ENCODE measurements at regions not wholly inside any gene's neighbourhood (a gene's known extent, or its start where the extent isn't known, plus 50 kb on each side); places are given as distances from the start of the nearest gene placed in this dataset.
A peak's percentile ranks its signal among the peaks of the same experiment; 100 is the strongest.

DNA sequence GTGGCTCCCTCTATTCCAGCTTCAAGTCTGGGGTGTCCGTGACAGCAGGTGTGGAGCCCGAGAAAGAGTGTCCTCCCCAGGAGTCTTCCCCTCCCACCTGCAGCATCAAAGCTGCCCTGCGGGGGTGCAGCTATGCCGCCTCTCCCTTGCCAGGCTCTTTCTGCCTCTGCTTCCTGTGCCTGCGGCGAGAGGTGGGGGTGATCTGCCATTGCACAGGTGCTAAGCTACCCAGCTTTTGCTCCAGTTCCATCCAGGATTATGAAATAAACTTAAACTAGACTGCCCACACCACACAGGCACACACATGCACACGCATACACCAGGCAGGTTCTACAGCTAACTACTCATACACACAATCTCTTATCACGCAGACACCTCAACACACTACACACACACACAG lies 104.7 kb upstream of the CLDN10 start:
- DNase-seq (ENCODE audit: low spot score): no peak

DNA sequence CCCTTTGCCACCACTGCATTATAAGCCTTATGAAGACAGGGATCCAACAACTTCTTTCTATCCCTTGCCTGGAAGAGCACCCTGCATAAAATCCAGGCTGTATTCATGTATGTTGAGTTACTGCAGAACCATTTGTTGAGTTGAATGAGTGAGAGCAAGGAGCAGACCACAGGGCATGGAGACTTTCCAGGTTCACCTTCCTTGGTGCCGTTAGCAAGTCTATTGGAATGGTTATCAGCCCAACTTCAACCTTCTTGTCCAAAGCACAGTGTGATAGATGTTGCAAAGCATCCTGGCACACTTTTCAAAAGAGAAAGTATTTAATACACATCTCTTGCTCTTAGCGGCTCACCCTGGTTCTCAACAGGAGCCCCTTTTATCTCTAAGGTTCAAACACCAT lies 100.9 kb upstream of the CLDN10 start:
- DNase-seq (ENCODE audit: low spot score): no peak

DNA sequence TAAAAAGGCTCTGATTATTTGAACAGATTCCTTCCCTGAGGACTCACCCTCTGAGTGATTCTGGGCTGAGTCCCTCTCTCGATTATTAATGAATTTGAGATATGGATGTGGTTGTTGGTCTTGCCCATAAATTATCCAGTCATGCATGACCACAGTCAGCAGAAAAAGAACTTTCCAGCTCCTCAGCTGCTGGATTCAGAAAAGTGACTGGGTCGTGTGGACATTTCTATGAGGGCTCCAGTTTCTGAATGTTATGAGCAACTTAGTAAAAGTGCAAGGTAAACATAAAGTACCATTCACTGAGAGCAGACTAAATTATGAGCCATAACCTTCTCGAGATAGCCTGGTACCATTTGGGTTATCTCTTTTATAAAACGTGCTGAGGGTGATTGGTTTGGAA lies 100.1 kb upstream of the CLDN10 start:
- DNase-seq (ENCODE audit: low spot score): no peak

DNA sequence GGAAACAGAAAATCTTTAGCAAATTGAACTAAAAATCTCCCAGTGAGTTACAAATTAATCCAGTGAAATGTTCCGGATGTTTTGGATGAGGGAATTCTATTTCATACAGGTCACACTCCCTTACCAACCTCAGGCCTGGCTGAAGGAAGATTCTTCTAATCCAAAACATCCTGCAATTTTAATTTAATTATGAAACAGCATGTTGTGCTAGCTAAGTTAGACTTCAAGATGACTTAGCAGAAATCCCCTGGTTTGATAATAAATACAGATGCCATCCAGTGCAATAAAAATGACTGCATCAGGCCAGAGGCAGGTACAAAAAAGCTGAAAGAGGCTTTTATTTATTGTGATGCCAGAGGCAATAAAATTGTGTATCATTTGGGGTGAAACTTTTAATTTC lies 96.7 kb upstream of the CLDN10 start:
- DNase-seq (ENCODE audit: low spot score): no peak

DNA sequence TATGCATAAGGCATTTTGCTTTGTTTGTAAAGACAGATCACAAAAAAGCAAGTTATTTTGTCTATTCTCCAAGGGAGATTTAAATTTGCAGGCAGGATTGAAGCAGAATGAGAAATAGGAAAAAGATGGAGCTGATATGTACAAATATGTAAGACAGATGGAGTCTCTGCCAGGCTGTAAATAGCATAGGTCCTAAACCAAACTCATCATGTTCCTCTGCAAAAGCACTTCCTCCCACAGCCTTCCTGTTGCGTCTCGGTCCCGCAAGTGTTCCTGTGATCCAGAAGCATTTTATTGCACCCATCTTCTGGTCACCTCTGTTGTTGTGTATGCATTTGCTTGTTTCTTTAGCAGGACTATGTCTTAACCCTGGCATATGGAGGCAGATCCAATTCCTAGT lies 95.7 kb upstream of the CLDN10 start:
- no peak for DNase-seq (ENCODE audit: low spot score)

DNA sequence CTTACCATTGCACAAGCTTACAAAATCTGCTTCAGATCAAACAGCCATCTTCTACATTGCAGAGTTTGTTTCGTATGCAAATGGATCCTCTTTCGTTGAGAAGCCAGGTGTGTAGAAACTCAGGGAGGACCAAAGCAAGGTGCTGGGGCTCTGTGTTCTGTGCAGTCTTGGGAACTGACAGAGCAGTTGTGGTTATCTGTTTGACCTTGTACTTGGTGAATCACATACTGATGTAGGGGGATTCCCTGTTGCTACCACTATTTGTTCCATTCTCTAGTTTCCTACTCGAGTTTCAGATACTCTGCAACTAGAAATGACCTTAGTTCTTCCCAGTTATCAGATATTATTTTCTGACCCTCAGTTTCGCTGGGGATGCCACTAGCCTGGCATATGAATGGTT lies 95.2 kb upstream of the CLDN10 start:
- no peak for DNase-seq (ENCODE audit: low spot score)

DNA sequence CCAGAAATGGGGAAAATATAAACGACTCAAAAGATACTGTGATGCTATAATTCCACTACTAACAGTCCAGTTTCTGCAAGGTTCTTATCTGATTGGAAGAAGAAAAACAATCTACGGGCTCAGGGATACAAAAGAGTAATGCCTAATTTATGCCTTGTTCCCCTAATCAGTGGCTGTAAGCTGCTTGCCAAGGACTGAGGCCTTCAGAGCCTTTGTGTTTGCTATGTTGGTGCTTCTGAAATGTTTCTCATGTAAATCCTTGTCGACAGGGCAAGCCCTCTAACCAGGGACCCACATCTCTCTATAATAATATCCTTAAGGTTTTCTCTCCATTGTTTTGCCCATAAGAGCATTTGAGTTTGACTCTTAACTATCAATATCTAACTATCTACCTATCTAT lies 89.7 kb upstream of the CLDN10 start:
- no peak for DNase-seq (ENCODE audit: low spot score)

DNA sequence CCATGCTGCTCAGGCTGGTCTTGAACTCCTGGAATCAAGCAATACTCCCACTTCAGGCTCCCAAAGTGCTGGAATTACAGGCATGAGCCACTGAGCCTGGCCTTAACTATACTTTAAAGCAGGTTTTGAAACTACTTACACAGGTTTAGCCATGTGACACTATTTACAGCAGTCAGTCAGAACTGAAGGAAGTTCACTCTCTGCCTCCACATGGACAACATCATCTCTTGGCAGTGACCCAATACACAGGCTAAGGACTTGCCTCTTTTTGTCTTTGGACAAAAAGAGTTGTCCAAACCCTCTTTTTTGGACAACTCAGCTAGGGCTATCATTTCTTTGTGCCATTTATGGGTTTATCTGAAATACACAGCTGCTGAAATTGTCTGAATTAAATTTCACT lies 89.0 kb upstream of the CLDN10 start:
- DNase-seq (ENCODE audit: low spot score): no peak

DNA sequence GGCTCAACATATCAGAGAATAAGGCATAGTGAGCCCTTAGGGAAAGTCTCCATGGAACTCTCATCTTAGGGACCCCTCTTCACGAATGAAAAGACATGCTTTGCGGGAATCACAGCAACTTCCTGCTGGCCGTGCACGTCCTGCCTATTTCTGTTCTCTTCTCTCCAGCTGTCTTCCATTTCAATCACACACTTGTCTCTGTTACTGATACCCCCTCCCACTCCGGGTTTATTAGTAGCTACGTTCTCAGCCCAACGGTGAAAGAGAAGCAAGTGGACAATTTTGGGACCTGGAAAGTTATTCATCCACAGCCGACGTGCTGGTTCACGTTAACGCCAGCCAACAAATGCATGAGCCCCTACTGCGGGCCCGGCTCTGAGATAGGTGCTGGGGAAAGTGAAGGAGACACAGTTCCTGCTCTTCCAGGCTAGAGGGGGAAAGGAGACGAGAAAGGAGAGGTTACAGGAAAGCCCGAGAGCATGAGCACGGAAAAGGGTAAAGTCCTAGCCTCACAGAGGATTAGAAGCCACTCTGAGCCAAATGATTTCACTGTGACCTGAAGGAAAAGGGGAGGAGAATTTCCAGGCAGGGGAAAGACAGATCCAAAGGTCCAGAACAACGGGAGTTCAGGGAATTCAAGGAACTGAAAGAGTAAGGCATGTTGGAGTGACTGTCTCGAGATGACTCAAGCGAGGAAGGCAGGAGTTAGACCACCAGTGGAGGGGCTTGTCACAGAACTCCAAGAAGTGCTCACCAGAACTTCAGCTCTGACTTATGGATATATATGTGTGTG lies 81.8 kb upstream of the CLDN10 start:
- no peak for DNase-seq (ENCODE audit: low spot score)

DNA sequence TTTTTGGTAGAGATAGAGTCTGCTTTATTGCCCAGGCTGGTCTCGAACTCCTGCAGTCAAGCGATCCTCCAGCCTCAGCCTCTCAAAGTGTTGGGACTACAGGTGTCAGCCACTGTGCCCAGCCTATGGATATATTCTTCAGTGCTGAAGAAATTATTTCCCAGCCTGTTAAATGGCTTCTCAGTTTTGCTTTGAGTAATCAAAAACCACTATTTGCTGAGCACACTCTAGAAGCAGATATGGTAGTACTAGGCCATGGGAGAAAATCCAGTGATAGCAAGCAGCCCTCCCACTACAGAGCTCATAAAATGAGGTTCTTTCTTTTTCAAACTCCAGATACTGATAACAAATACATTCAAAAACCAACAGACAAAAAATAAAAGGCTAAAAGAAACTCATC lies 80.6 kb upstream of the CLDN10 start:
- no peak for DNase-seq (ENCODE audit: low spot score)

DNA sequence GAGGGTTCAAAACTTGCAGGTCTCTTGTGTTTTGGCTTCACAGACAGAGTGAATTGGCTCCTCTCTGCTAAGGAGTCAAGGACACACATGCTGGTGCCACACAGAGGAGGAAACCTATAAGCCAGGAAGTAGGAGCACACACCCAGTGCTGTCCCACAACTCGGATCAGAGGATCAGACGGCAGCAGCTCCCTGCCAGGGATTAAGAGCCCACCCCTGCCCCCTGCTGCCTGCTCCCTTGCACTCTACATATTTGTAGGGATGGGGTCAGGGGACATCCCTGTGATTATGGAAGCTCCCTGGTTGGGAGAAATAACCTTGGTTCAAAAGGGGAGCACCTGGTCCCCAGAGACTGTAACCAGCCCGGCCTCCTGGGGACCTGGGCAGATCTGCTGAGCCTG lies 77.5 kb upstream of the CLDN10 start:
- no peak for DNase-seq (ENCODE audit: low spot score)

DNA sequence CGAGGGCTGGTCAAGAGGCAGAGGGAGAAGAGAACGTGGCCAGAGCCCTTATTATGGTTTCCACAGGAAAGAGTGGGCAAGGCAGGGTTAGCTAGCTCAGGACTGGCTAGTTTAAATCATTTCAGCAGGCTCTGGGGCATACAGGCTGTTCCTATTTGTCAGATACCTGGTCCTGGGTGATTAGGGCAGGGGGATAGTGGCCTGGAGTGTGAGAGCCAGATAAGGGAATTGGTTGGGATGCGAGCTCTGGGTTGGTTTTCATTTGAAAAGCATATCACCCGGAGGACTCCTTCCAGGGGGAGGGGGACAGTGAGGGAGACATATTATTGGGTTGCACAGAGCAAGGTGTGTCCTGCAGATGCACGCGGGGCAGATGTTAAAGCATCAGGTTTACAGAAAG lies 75.3 kb upstream of the CLDN10 start:
- no peak for DNase-seq (ENCODE audit: low spot score)

DNA sequence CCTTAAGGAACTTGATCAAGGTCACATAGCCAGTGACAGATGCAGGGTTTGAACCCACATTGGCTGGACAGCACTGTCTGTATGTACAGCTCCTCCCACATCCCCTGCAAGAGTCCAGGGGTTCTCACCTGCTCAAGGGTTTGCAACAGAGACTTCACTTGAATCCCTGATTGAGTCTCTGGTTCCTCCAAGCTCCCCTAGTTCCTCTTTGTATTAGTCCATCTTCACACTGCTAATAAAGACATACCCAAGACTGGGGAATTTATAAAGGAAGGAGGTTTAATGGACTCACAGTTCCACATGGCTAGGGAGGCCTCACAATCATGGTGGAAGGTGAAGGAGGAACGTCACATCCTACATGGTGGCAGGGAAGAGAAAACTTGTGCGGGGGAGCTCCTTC lies 72.8 kb upstream of the CLDN10 start:
- no peak for DNase-seq (ENCODE audit: low spot score)

DNA sequence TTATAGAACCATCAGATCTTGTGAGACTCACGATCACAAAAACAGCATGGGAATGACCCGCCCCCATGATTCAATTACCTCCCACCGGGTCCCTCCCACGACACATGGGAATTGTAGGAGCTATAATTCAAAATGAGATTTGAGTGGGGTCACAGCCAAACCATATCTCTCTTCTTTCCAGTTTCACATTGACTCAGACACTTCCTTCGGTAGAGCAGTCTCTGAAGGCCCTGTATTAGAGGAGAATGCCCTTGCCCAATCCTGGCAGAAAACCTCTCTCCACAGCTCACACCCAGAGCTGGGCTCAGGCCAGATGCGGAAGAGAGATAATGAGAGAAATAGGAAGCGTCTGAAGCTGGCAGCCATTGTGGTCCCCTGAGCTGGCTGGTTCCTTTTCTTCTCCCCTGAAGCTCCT lies 72.4 kb upstream of the CLDN10 start:
- DNase-seq (ENCODE audit: low spot score): no peak

DNA sequence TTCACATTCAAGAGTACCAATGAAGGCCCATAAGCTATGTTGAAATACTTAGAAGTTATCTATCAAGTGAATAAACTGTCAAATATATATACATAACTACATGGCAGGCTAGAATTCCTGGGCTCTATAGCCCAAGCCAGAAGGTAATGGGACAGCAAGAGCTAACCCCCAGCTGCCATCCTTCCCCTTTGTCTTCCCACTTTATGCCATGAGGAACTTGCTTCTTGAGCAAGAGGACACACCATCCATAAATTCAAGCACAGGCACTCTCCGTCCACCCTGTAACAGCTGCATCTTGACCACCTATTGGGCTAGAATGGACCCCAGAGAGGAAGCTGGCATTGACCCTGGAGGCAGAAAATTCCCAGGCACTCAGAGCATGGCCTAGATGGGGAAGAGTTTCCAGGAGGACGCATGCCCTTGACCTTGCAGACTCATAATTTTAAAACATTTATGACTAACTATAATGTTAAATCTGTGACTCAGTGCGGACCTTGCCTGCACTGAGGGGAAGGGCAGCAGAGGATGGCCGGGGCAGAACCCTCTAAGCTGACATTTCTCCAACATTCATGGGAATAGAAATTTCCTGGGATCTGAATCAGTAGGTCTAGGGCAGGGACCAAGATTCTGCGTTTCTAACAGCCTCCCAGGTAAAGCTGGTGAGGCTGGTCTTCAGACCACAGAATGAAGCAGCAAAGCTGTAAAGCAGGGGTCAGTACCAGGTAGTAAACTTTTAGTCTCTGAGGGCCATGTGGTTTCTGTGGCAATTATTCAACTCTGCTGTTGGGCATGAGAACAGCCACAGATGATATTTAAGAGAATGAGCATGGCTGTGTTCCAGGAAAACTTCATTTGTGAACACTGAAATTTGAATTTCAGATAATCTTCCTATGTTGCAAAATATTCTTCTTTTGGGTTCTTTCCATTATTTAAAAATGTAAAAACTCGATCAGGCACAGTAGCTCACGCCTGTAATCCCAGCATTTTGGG lies 71.4 kb upstream of the CLDN10 start:
- no peak for DNase-seq (ENCODE audit: low spot score)

DNA sequence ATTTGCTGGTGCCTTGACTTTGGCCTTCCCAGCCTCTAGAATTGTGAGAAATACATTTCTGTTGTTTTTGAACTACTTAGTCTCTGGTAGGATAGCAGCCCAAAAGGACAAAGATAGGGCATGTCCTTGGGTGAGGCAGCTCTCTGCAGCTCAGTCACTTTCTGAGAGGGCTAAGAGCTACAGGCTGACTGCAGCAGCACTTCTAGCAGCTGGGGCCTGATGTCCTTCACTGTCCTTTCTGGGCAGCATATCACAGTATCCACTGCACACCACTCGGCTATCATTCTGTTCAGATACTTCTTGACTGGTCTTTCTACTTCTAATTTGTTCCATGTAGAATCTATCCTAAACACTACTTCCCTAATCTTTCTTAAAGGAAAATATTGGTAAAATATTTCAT lies 68.5 kb upstream of the CLDN10 start:
- DNase-seq (ENCODE audit: low spot score): no peak

DNA sequence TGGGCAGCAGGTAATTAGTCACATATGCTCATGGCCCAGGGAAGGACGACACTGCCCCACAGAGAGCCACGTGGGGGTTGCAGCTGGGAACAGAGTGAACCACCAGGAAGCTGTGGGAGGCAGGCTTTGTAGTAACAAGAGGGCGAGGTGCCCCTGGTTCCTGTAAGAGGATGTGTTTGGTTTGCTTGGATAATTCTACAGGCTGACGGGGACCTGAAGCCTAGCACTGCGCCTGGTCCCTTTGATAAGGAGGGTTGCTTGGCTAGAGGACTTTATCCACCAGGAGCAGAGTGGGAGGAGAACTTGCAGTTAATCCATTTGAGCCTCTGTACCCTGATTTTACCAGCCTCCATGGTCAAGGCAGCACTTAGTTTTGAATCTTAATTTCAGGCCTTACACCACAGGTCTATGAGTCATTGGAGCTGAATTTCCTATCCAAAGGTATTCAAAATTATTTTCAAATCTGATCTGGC lies 67.4 kb upstream of the CLDN10 start:
- peak; percentile 31 for DNase-seq (ENCODE audit: low spot score)

DNA sequence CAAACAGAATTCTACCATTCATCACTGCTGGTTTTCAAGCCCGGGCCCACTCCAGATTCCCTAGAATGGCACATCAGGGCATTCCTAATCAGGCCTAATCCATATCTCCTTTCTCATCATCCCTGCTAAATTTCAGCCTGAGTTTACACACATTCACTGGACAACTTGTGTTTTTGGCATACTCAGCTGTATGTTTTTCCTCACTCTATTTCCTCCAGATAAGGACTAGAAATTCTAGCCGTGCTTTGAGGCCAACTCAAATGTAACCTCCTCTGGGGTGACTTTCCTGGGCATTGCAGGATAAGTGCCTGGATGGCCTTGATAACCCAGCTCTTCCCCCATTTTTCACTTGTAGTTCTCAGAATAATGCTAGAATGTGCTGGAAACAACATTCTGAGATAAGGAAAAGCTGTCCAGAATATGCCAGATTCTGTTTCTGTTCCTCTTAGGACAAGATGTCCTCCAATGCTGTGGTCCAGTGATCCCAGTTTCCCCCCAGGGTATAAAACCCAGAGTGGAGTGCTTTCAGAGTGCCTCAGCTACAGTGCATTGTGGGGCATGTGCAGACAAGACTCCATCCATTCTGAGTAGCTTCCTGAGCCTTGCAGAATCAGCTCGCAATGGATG lies 66.9 kb upstream of the CLDN10 start:
- no peak for DNase-seq (ENCODE audit: low spot score)

DNA sequence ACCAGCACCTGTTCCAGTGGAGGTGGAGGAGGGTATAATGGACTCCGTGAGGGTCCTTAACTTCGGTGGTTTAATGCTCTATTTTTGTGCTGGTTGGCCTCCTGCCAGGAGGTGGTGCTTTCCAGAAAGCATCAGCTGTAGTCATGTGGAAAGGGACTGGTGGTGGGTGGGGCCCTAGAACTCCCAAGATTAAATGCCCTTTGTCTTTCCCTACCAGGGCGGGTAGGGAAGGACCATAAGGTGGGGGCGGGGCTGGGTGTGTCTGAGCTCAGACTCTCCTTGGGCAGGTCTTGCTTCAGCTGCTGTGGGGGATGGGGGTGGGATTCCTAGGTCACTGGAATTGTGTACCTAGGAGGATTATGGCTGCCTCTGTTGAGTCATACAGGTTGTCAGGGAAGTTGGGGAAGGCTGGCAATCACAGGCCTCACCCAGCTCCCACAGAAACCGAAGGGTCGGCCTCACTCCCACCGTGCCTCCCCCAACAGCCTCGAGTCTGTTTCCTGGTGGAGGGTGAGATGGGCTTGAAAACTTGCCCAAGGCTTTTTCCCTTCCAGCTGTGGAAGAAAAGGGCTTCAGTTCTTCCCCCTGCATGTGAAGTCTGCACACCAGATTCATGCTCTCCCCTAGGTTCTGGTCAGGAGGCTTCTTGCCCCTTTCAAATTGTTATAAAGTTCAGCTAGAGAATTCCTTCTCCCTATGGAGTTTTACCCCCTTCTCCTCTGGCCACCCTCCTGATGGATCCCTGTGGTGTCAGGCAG lies 60.3 kb upstream of the CLDN10 start:
- DNase-seq (ENCODE audit: low spot score): peak; percentile 69

DNA sequence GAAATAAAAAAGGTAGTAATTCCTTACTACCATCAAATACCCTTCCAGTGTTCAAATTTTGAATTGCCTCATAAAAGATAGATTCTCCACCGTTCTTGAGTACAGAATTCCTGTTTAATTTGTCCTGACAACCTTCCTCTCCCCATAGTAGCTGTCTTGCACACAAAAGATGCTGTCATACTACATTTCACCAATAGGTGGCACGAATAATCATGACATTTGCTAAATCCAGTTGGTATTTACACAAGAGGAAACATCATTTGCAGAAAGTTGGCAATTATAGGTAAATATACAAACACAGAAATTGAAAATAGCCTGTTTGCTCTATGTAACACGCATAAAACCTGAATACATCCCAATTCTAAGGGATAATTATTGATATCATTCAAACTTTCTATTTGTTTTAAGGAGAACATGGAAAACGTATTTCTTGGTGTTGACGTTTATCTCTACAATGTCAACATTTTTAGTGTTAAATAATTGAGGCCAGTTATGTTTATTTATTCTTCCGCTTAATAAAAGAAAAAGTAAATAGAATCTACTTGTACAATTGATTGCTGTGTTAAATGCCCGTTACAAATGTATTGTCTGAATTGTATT lies 58.3 kb upstream of the CLDN10 start:
- peak; percentile 96 for DNase-seq (ENCODE audit: low spot score)

DNA sequence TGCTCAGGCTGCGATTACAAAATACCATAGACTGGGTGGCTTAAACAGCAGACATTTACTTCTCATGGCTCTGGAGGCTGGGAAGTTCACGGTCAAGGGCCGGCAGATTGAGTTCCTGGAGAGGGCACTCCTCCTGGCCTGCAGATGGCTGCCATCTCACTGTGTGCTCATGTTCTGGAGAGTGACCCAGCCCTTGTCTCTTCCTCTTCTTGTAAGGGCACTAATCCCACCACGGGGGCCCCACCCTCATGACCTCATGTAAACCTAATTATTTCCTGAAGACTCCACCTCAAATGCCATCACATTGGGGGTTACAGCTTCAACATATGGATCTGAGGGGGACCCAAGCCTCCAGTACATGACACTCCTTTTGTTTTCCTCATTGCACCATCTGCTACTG lies 56.0 kb upstream of the CLDN10 start:
- no peak for DNase-seq (ENCODE audit: low spot score)
